A673 (cell line): ENCODE measurements at regions not wholly inside any gene's neighbourhood (a gene's known extent, or its start where the extent isn't known, plus 50 kb on each side); places are given as distances from the start of the nearest gene placed in this dataset.

ENCODE experiments used
- CTCF ChIP-seq: fragments of 300-800, 200-600 bp; sonication (generic); conservative IDR thresholded peaks from 2 replicates; pipeline ENCODE4 v1.5.1; 2017; ENCODE audit warnings: low read depth, mild to moderate bottlenecking, antibody characterized with exemption, low read length, moderate library complexity, mixed read lengths
- EZH2 ChIP-seq: fragments of 200-600 bp; sonication (generic); IDR thresholded peaks from 2 replicates; pipeline ENCODE4 v1.6.1; 2017; ENCODE audit warnings: borderline replicate concordance, low read depth, mild to moderate bottlenecking, mixed read lengths, antibody characterized with exemption, low read length; ENCODE audit not compliant: poor library complexity, severe bottlenecking

GRCh38 chr9:81388831-81389230, 300.5 kb downstream of the TLE1 start:
- no peak for TF ChIP-seq CTCF
- no peak for TF ChIP-seq EZH2
